ENCODE measurements at regions not wholly inside any gene's neighbourhood (a gene's known extent, or its start where the extent isn't known, plus 50 kb on each side); places are given as distances from the start of the nearest gene placed in this dataset.

- TF ChIP-seq CTCF (IDR thresholded peaks at IDR 0.05; ENCODE audit: borderline replicate concordance, extremely low read depth, low read length, poor library complexity, severe bottlenecking) (no peak), EZH2 (IDR thresholded peaks at IDR 0.05; ENCODE audit: borderline replicate concordance, low read depth, low read length, severe bottlenecking) (no peak)
Measured at GRCh38 chr7:131830681-131831080, 274.3 kb upstream of the PODXL start.
